ENCODE measurements at regions not wholly inside any gene's neighbourhood (a gene's known extent, or its start where the extent isn't known, plus 50 kb on each side); places are given as distances from the start of the nearest gene placed in this dataset.

DNA sequence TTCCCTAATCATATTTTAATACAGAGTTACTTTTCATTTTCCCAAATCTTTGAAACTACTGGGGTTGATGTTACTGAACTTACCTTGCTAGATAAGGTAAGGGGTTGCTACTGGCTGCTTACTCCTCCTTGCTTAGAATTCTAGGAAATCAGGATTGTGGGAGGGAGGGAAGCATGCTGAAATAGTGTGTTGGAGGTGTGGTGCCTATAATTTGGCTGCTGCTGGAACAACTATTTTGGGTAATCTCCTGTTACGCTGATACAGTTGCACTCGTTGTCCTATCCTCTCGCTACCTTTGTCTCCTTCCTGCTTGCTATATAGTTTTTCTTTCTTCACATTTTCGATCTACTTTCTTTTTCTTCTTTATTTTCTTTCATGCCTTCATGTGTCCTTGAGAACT lies 83.7 kb downstream of the BMP2 start:
- Histone ChIP-seq H4K20me1 (ENCODE audit: low read depth, low read length) (no peaks in the 10 kb centered on the region), H3K4me3 (ENCODE audit: insufficient read depth, low read length, poor library complexity, severe bottlenecking) (no peak overlapping the region), H3K9me3 (ENCODE audit: insufficient read depth, low read length) (no peaks in the 10 kb centered on the region), H3F3A (ENCODE audit: insufficient read depth) (no peaks in the 10 kb centered on the region), H2AFZ (ENCODE audit: low read depth, low read length, severe bottlenecking) (no peak overlapping the region), H3K9ac (ENCODE audit: low read length) (no peak overlapping the region), H3K9me2 (replicated peaks; ENCODE audit: insufficient read depth, low read length) (no peaks in the 10 kb centered on the region), H3K27me3 (ENCODE audit: low read length) (no peaks in the 10 kb centered on the region), H3K79me2 (ENCODE audit: insufficient read depth, low read length) (no peaks in the 10 kb centered on the region), H3K36me3 (ENCODE audit: low read length) (no peaks in the 10 kb centered on the region), H3K4me2 (ENCODE audit: low read depth, low read length, poor library complexity, severe bottlenecking) (no peak overlapping the region), H3K27ac (ENCODE audit: low read depth, low read length) (no peak overlapping the region)
- TF ChIP-seq, protein P1, sequence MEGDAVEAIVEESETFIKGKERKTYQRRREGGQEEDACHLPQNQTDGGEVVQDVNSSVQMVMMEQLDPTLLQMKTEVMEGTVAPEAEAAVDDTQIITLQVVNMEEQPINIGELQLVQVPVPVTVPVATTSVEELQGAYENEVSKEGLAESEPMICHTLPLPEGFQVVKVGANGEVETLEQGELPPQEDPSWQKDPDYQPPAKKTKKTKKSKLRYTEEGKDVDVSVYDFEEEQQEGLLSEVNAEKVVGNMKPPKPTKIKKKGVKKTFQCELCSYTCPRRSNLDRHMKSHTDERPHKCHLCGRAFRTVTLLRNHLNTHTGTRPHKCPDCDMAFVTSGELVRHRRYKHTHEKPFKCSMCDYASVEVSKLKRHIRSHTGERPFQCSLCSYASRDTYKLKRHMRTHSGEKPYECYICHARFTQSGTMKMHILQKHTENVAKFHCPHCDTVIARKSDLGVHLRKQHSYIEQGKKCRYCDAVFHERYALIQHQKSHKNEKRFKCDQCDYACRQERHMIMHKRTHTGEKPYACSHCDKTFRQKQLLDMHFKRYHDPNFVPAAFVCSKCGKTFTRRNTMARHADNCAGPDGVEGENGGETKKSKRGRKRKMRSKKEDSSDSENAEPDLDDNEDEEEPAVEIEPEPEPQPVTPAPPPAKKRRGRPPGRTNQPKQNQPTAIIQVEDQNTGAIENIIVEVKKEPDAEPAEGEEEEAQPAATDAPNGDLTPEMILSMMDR (IDR thresholded peaks at IDR 0.05; ENCODE audit: insufficient read depth, low read length, poor library complexity, severe bottlenecking), result no peak
- TF ChIP-seq EZH2phosphoT487 (conservative IDR thresholded peaks at IDR 0.05; ENCODE audit: low read length), result no peak

- Histone ChIP-seq H3K9me2 (replicated peaks; ENCODE audit: insufficient read depth, low read length) (no peaks in the 10 kb centered on the region), H2AFZ (ENCODE audit: low read depth, low read length, severe bottlenecking) (no peak overlapping the region), H3K9ac (ENCODE audit: low read length) (no peak overlapping the region), H3K4me2 (ENCODE audit: low read depth, low read length, poor library complexity, severe bottlenecking) (no peak overlapping the region), H3K9me3 (ENCODE audit: insufficient read depth, low read length) (no peaks in the 10 kb centered on the region), H3K79me2 (ENCODE audit: insufficient read depth, low read length) (no peaks in the 10 kb centered on the region), H3K36me3 (ENCODE audit: low read length) (no peaks in the 10 kb centered on the region), H3K27me3 (ENCODE audit: low read length) (no peaks in the 10 kb centered on the region), H3K4me3 (ENCODE audit: insufficient read depth, low read length, poor library complexity, severe bottlenecking) (no peak overlapping the region), H3K27ac (ENCODE audit: low read depth, low read length) (no peak overlapping the region), H4K20me1 (ENCODE audit: low read depth, low read length) (no peaks in the 10 kb centered on the region), H3F3A (ENCODE audit: insufficient read depth) (no peaks in the 10 kb centered on the region)
- TF ChIP-seq EZH2phosphoT487 (conservative IDR thresholded peaks at IDR 0.05; ENCODE audit: low read length), result no peak
- TF ChIP-seq, protein P1 (IDR thresholded peaks at IDR 0.05; ENCODE audit: insufficient read depth, low read length, poor library complexity, severe bottlenecking), result no peak
Measured at GRCh38 chr20:6852478-6852877, 85.0 kb downstream of the BMP2 start.

GRCh38 chr20:6855104-6855503 lies 87.6 kb downstream of the BMP2 start:
- Histone ChIP-seq H3K9me2 (replicated peaks; ENCODE audit: insufficient read depth, low read length) (no peaks in the 10 kb centered on the region), H3K9ac (ENCODE audit: low read length) (no peak overlapping the region), H3K79me2 (ENCODE audit: insufficient read depth, low read length) (no peaks in the 10 kb centered on the region), H2AFZ (ENCODE audit: low read depth, low read length, severe bottlenecking) (no peak overlapping the region), H3K4me2 (ENCODE audit: low read depth, low read length, poor library complexity, severe bottlenecking) (no peak overlapping the region), H3K36me3 (ENCODE audit: low read length) (no peaks in the 10 kb centered on the region), H3F3A (ENCODE audit: insufficient read depth) (no peaks in the 10 kb centered on the region), H3K27me3 (ENCODE audit: low read length) (no peaks in the 10 kb centered on the region), H3K9me3 (ENCODE audit: insufficient read depth, low read length) (no peaks in the 10 kb centered on the region), H4K20me1 (ENCODE audit: low read depth, low read length) (no peaks in the 10 kb centered on the region), H3K4me3 (ENCODE audit: insufficient read depth, low read length, poor library complexity, severe bottlenecking) (no peak overlapping the region), H3K27ac (ENCODE audit: low read depth, low read length) (no peak overlapping the region)
- no peak for TF ChIP-seq EZH2phosphoT487 (conservative IDR thresholded peaks at IDR 0.05; ENCODE audit: low read length)
- TF ChIP-seq, protein P1 (IDR thresholded peaks at IDR 0.05; ENCODE audit: insufficient read depth, low read length, poor library complexity, severe bottlenecking), result no peak
